Endothelial cell of umbilical vein (primary cell): ENCODE measurements at regions not wholly inside any gene's neighbourhood (a gene's known extent, or its start where the extent isn't known, plus 50 kb on each side); places are given as distances from the start of the nearest gene placed in this dataset.

Experiments
- BruUV-seq: library from RNA; stranded (reverse); fragments of 400-500 nt; replicated peaks from 2 replicates; lab custom pipeline; 2021; lab: Mats Ljungman, UMichigan
- CTCF ChIA-PET: fragments of 300-600, 350-600 bp; sonication (Branson Sonifier 250); formaldehyde crosslinking; loops from one replicate; lab custom pipeline; 2021; ENCODE audit warnings: antibody characterized with exemption, inconsistent platforms; lab: Charles Lee
- POLR2A ChIA-PET: fragments of 300-600, 350-600 bp; sonication (Branson Sonifier 250); formaldehyde crosslinking; loops from one replicate; lab custom pipeline; 2021; ENCODE audit warnings: antibody characterized with exemption, inconsistent platforms; lab: Charles Lee
- DNase-seq: peaks from one replicate; pipeline ENCODE4 v3.0.0-alpha.2; 2011; ENCODE audit warnings: low read depth, low spot score
- FAIRE-seq: peaks from 2 replicates; lab custom pipeline; 2011; peaks lifted over from hg19 to GRCh38; lab: Jason Lieb, UNC
- H2AFZ ChIP-seq: 2 replicates; pipeline ENCODE4 v1.6.0; 2012; ENCODE audit warnings: low read depth, low read length, control low read depth, inconsistent platforms
- H3K27ac ChIP-seq: 2 replicates; pipeline ENCODE4 v1.5.1; 2011; ENCODE audit warnings: low read depth, mild to moderate bottlenecking, control low read depth, low read length, moderate library complexity; ENCODE audit not compliant: insufficient read depth
- H3K27me3 ChIP-seq, 2 experiments: 2 replicates each; pipeline versions ENCODE4 v1.6.0 to v1.6.1; 2011; ENCODE audit warnings: low read length in 2 of 2, mixed read lengths in 1 of 2; ENCODE audit not compliant: control insufficient read depth in 2 of 2, insufficient read depth in 2 of 2
- H3K36me3 ChIP-seq, 2 experiments: 2 replicates in 1 of 2; 3 replicates in 1 of 2; pipeline ENCODE4 v1.5.1; 2011; ENCODE audit warnings: low read length in 2 of 2, mild to moderate bottlenecking in 1 of 2, moderate library complexity in 1 of 2; ENCODE audit not compliant: control insufficient read depth in 2 of 2, insufficient read depth in 2 of 2; ENCODE audit errors: extremely low read depth in 1 of 2
- H3K4me1 ChIP-seq: 3 replicates; pipeline ENCODE4 v1.5.1; 2011; ENCODE audit warnings: mild to moderate bottlenecking, low read length; ENCODE audit not compliant: control insufficient read depth, insufficient read depth; ENCODE audit errors: extremely low read depth
- H3K4me2 ChIP-seq: 2 replicates; pipeline ENCODE4 v1.6.1; 2011; ENCODE audit warnings: low read length, control low read depth, mixed read lengths; ENCODE audit not compliant: insufficient read depth
- H3K4me3 ChIP-seq, 3 experiments: fragments of 200-600 bp in 1 of 3; sonication (generic), shearing (Covaris generic) in 1 of 3; replicated peaks in 1 of 3; 2 replicates each; pipeline ENCODE4 v1.5.1; 2011 to 2016; ENCODE audit warnings: control low read depth in 3 of 3, low read length in 3 of 3, mild to moderate bottlenecking in 2 of 3, inconsistent platforms in 1 of 3, low read depth in 1 of 3, moderate library complexity in 1 of 3; ENCODE audit not compliant: insufficient read depth in 1 of 3
- H3K79me2 ChIP-seq: 2 replicates; pipeline ENCODE4 v1.6.0; 2012; ENCODE audit warnings: low read length, inconsistent platforms; ENCODE audit not compliant: control insufficient read depth, insufficient read depth
- H3K9ac ChIP-seq: replicated peaks from 2 replicates; pipeline ENCODE3; 2011; ENCODE audit warnings: low read length, control low read depth; ENCODE audit not compliant: insufficient read depth; ENCODE audit errors: extremely low read depth
- H3K9me1 ChIP-seq: replicated peaks from 3 replicates; pipeline ENCODE4 v1.6.0; 2011; ENCODE audit warnings: mild to moderate bottlenecking, low read length; ENCODE audit not compliant: control insufficient read depth, insufficient read depth; ENCODE audit errors: extremely low read depth
- H3K9me3 ChIP-seq: replicated peaks from 2 replicates; pipeline ENCODE4 v1.5.1; 2012; ENCODE audit warnings: low read length, inconsistent platforms; ENCODE audit not compliant: control insufficient read depth, insufficient read depth
- H4K20me1 ChIP-seq: replicated peaks from 2 replicates; pipeline ENCODE3; 2011; ENCODE audit warnings: mild to moderate bottlenecking, low read length; ENCODE audit not compliant: control insufficient read depth, insufficient read depth; ENCODE audit errors: extremely low read depth
- EZH2 ChIP-seq: IDR thresholded peaks from 2 replicates; pipeline ENCODE4 v1.6.1; 2012; ENCODE audit warnings: borderline replicate concordance, low read depth, mild to moderate bottlenecking, moderate library complexity, low read length, inconsistent platforms; ENCODE audit not compliant: severe bottlenecking
- FOS ChIP-seq: IDR thresholded peaks from 2 replicates; pipeline ENCODE4 v1.6.1; 2011; ENCODE audit warnings: mild to moderate bottlenecking, low read length, moderate library complexity, borderline replicate concordance; ENCODE audit not compliant: insufficient read depth
- GATA2 ChIP-seq: IDR thresholded peaks from 2 replicates; pipeline ENCODE4 v1.7.0; 2011; ENCODE audit warnings: low read depth, mild to moderate bottlenecking, moderate library complexity, mixed read lengths, low read length; ENCODE audit not compliant: insufficient read length, insufficient read depth
- JUN ChIP-seq: IDR thresholded peaks from 2 replicates; pipeline ENCODE4 v1.6.1; 2011; ENCODE audit warnings: borderline replicate concordance, low read depth; ENCODE audit not compliant: insufficient read length, insufficient read depth
- MYC ChIP-seq: IDR thresholded peaks from one replicate; pipeline ENCODE4 v1.6.1; 2011; ENCODE audit warnings: mild to moderate bottlenecking, low read depth, low read length
- POLR2A ChIP-seq: IDR thresholded peaks from 2 replicates; pipeline ENCODE4 v1.6.1; 2012; ENCODE audit warnings: low read depth, mild to moderate bottlenecking, control low read depth, low read length
- POLR2AphosphoS5 ChIP-seq: IDR thresholded peaks from 2 replicates; pipeline ENCODE4 v1.6.1; 2012; ENCODE audit warnings: low read depth, mild to moderate bottlenecking, control low read depth, low read length, moderate library complexity; ENCODE audit not compliant: insufficient read depth
- dilution Hi-C: fragments of 300-500 bp; cut with MboI; formaldehyde crosslinking; loops from one replicate; pipeline ENCODE4 v1.15.0; 2019; ENCODE audit warnings: low sequenced_read_pairs; ENCODE audit not compliant: extremely low pct_ligation_motif_present
- intact Hi-C: fragments of 100-400 bp; cut with micrococcal nuclease; formaldehyde crosslinking; loops from one replicate; pipeline ENCODE4 v1.10.0; 2022
- TF ChIP-seq, protein P1 (sequence below), 2 donors: IDR thresholded peaks; 1 replicate in 1 of 2; 2 replicates in 1 of 2; pipeline ENCODE4 v1.5.1; 2011; ENCODE audit warnings: low read length in 2 of 2, mild to moderate bottlenecking in 2 of 2, moderate library complexity in 2 of 2, control low read depth in 1 of 2, inconsistent platforms in 1 of 2, low read depth in 1 of 2; ENCODE audit not compliant: insufficient read depth in 1 of 2; ENCODE audit errors: extremely low read depth in 1 of 2
- TF ChIP-seq, protein P2 (sequence below): IDR thresholded peaks from 2 replicates; pipeline ENCODE4 v1.6.1; 2011; ENCODE audit not compliant: insufficient read depth, insufficient read length

DNA sequence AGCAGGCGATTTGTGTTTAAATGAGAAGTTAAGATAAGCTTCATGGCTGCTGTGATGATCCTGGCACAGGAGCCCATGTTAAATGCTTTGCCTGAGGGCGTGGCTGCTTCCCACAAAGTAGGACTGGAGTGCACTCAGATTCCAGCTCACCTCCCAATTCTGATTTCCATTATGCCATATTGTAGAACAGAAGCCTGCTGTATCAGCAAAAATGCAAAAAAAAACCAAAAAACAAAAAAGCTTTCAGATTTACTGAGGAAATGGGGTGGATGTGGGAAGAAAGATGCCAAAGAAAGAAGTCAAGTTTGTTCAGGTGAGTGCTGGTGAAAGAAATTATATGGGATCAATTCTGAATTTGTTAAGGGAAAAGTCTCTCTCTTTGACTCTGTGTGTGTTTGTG, 610.4 kb upstream of the NETO1 start:
- Histone ChIP-seq H3K9ac (no peak overlapping the region), H3K27ac (no peak overlapping the region), H3K9me3 (peaks cover 3% of the 10 kb centered on the region), H3K36me3 (no peaks in the 10 kb centered on the region), H3K4me3 (no peak overlapping the region), H2AFZ (no peak overlapping the region), H3K27me3 (no peaks in the 10 kb centered on the region), H3K79me2 (no peaks in the 10 kb centered on the region), H3K4me1 (no peaks in the 10 kb centered on the region), H3K9me1 (no peaks in the 10 kb centered on the region), H3K4me2 (no peak overlapping the region), H4K20me1 (no peaks in the 10 kb centered on the region)
- DNase-seq (no peak), FAIRE-seq (no peak)
- CTCF ChIA-PET, result no interaction called here
- no TSS peak for BruUV-seq
- dilution Hi-C loops, result no loop called here
- TF ChIP-seq POLR2AphosphoS5, result no peak
- no peak for TF ChIP-seq EZH2
- TF ChIP-seq, protein P1, sequence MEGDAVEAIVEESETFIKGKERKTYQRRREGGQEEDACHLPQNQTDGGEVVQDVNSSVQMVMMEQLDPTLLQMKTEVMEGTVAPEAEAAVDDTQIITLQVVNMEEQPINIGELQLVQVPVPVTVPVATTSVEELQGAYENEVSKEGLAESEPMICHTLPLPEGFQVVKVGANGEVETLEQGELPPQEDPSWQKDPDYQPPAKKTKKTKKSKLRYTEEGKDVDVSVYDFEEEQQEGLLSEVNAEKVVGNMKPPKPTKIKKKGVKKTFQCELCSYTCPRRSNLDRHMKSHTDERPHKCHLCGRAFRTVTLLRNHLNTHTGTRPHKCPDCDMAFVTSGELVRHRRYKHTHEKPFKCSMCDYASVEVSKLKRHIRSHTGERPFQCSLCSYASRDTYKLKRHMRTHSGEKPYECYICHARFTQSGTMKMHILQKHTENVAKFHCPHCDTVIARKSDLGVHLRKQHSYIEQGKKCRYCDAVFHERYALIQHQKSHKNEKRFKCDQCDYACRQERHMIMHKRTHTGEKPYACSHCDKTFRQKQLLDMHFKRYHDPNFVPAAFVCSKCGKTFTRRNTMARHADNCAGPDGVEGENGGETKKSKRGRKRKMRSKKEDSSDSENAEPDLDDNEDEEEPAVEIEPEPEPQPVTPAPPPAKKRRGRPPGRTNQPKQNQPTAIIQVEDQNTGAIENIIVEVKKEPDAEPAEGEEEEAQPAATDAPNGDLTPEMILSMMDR (IDR thresholded peaks at IDR 0.05; ENCODE audit: extremely low read depth in 1 of 2, insufficient read depth in 1 of 2, low read depth in 1 of 2, low read length in 2 of 2), result no peak
- no peak for TF ChIP-seq MYC
- no peak for TF ChIP-seq GATA2
- TF ChIP-seq, protein P2, sequence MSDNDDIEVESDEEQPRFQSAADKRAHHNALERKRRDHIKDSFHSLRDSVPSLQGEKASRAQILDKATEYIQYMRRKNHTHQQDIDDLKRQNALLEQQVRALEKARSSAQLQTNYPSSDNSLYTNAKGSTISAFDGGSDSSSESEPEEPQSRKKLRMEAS, result no peak
- no peak for TF ChIP-seq JUN
- TF ChIP-seq POLR2A, result no peak
- no peak for TF ChIP-seq FOS
- intact Hi-C loops, result no loop called here
- POLR2A ChIA-PET, result no interaction called here
